Glutamatergic neuron (in vitro differentiated cells): ENCODE measurements at regions not wholly inside any gene's neighbourhood (a gene's known extent, or its start where the extent isn't known, plus 50 kb on each side); places are given as distances from the start of the nearest gene placed in this dataset.

ENCODE experiments used
- DNase-seq: peaks from one replicate; pipeline ENCODE4 v3.0.0; 2022
- H3K27ac Mint-ChIP-seq: one replicate; pipeline ENCODE4 v1.8.0; 2020; ENCODE audit warnings: mild to moderate bottlenecking, mixed read lengths, inconsistent platforms; ENCODE audit not compliant: unreplicated experiment
- H3K27me3 Mint-ChIP-seq: one replicate; pipeline ENCODE4 v1.8.0; 2020; ENCODE audit warnings: mild to moderate bottlenecking, moderate library complexity, mixed read lengths, inconsistent platforms; ENCODE audit not compliant: unreplicated experiment
- H3K36me3 Mint-ChIP-seq: one replicate; pipeline ENCODE4 v1.8.0; 2020; ENCODE audit warnings: mild to moderate bottlenecking, mixed read lengths, inconsistent platforms; ENCODE audit not compliant: unreplicated experiment
- H3K4me1 Mint-ChIP-seq: one replicate; pipeline ENCODE4 v1.8.0; 2020; ENCODE audit warnings: mild to moderate bottlenecking, low read depth, mixed read lengths, inconsistent platforms; ENCODE audit not compliant: unreplicated experiment
- H3K4me3 Mint-ChIP-seq: one replicate; pipeline ENCODE4 v1.8.0; 2020; ENCODE audit warnings: mild to moderate bottlenecking, mixed read lengths, inconsistent platforms; ENCODE audit not compliant: unreplicated experiment
- H3K9me3 Mint-ChIP-seq: one replicate; pipeline ENCODE4 v1.8.0; 2020; ENCODE audit warnings: mild to moderate bottlenecking, moderate library complexity, mixed read lengths, inconsistent platforms; ENCODE audit not compliant: unreplicated experiment
- TF ChIP-seq, protein P1 (sequence below): fragments of 200-600 bp; sonication (generic); IDR thresholded peaks from one replicate; pipeline ENCODE4 v1.5.0; 2021; ENCODE audit not compliant: partially characterized antibody, unreplicated experiment

DNA sequence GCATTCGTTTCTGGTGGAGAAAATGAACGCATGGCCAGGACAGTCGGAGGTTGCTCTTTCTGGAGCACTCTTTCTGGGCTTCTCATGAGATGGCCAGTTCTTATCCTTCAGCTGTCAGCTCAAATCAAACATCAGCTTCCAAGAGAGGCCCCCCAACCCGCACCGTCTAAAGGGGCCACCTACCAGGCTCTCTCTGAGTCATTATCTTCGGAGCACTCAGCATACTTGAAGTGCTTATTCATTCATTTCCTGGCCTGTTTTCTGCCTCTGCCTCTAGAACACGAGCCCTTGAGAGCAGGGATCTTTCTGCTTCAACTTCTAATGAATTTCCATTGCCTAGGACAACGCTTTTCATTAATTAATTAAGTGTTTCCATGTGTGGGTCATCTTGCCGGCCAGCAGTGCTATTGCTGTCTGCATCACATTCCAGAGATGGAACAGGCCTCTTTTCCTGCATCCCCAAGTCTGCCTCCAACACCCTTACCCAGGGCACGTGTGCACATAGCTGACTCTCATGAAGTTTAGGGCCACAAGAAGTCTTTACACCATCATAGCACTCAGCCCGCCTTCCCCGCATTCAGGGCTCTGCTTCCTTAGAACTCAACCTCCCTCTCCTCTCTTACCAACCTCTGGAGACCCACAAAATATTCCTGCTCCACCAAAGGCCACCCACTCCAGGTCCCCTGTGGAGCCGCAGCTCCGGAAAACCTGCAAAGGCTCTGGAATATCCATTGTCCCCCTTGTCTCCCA lies 52.1 kb upstream of the LAPTM5 start:
- peaks cover 4% of the 10 kb centered on the region for H3K27me3 Mint-ChIP-seq
- H3K36me3 Mint-ChIP-seq, result no peaks in the 10 kb centered on the region
- H3K4me3 Mint-ChIP-seq, result peak overlapping the region; percentile 26
- TF ChIP-seq, protein P1, sequence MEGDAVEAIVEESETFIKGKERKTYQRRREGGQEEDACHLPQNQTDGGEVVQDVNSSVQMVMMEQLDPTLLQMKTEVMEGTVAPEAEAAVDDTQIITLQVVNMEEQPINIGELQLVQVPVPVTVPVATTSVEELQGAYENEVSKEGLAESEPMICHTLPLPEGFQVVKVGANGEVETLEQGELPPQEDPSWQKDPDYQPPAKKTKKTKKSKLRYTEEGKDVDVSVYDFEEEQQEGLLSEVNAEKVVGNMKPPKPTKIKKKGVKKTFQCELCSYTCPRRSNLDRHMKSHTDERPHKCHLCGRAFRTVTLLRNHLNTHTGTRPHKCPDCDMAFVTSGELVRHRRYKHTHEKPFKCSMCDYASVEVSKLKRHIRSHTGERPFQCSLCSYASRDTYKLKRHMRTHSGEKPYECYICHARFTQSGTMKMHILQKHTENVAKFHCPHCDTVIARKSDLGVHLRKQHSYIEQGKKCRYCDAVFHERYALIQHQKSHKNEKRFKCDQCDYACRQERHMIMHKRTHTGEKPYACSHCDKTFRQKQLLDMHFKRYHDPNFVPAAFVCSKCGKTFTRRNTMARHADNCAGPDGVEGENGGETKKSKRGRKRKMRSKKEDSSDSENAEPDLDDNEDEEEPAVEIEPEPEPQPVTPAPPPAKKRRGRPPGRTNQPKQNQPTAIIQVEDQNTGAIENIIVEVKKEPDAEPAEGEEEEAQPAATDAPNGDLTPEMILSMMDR, result no peak
- H3K9me3 Mint-ChIP-seq, result peaks cover 2% of the 10 kb centered on the region
- DNase-seq, result no peak
- peak overlapping the region; percentile 52 for H3K27ac Mint-ChIP-seq
- peaks cover 22% of the 10 kb centered on the region for H3K4me1 Mint-ChIP-seq

DNA sequence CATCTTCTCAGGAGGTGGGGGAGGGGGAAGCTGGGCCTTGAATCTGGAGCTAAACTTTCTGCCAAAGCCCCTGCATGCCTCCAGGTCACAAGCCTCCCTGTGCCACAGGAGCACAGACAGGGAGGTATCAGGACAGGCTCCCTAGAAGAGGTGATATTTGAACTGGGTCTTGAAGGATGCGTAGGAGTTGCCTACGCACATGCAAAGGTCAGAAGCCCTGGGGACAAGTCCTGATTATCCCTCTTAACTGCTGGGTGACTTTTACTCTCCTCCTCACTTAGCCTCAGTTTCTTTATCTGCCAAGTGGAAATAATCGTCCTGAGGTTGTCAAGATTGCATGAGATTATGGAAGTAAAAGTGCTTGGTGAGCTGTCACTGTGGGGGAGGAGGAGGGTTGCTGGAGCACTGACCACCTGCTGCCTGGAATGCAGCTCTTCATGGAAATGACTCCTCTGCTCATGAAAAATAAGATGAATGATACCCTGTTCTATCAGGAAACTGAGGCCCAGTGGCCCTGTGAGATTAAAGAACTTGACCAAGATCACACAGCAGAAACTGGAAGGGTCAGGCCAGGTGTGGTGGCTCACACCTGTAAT lies 50.6 kb upstream of the LAPTM5 start:
- H3K27me3 Mint-ChIP-seq, result peaks cover 4% of the 10 kb centered on the region

GRCh38 chr1:30807318-30808066 lies 49.9 kb upstream of the LAPTM5 start:
- no peak overlapping the region for H3K4me3 Mint-ChIP-seq
- H3K27ac Mint-ChIP-seq, result no peak overlapping the region
- no peak for DNase-seq
- TF ChIP-seq, protein P1, result no peak
- peaks cover 20% of the 10 kb centered on the region for H3K4me1 Mint-ChIP-seq
- peaks cover 2% of the 10 kb centered on the region for H3K9me3 Mint-ChIP-seq
- peaks cover 4% of the 10 kb centered on the region for H3K27me3 Mint-ChIP-seq
- no peaks in the 10 kb centered on the region for H3K36me3 Mint-ChIP-seq

More for the DNA sequence above, 50.6 kb upstream of the LAPTM5 start:
- no peak for DNase-seq
- Mint-ChIP-seq H3K36me3 (no peaks in the 10 kb centered on the region), H3K27ac (no peak overlapping the region), H3K4me1 (peaks cover 22% of the 10 kb centered on the region), H3K9me3 (peaks cover 2% of the 10 kb centered on the region), H3K4me3 (no peak overlapping the region)
- TF ChIP-seq, protein P1, result no peak
